Heart left ventricle (tissue), 16 donors: ENCODE measurements at regions not wholly inside any gene's neighbourhood (a gene's known extent, or its start where the extent isn't known, plus 50 kb on each side); places are given as distances from the start of the nearest gene placed in this dataset.

ENCODE experiments used
- ATAC-seq, 4 donors: fragments of 200-7000 bp; cut with Tn5 transposase; one replicate each; pipeline ENCODE4 v1.9.1; 2020 to 2022; ENCODE audit warnings: moderate library complexity in 4 of 4, mild to moderate bottlenecking in 3 of 4, moderate number of reproducible peaks in 1 of 4
- DNase-seq, 5 donors: peaks; one replicate each; pipeline ENCODE4 v3.0.0-alpha.2; 2020
- H3K27ac ChIP-seq, 12 donors: fragments of 200-600 bp; sonication (generic) in 4 of 12; one replicate each; pipeline versions ENCODE4 v1.5.0 to v1.8.0; 2016 to 2022; ENCODE audit warnings: mild to moderate bottlenecking in 2 of 12
- H3K27me3 ChIP-seq, 9 donors: fragments of 200-600 bp; sonication (generic) in 2 of 9; one replicate each; pipeline versions ENCODE4 v1.5.1 to v1.8.0; 2016 to 2022; ENCODE audit warnings: mild to moderate bottlenecking in 3 of 9
- H3K36me3 ChIP-seq, 9 donors: fragments of 200-600 bp; sonication (generic) in 2 of 9; one replicate each; pipeline versions ENCODE4 v1.5.0 to v1.8.0; 2018 to 2022; ENCODE audit warnings: mild to moderate bottlenecking in 2 of 9
- H3K4me1 ChIP-seq, 12 donors: fragments of 200-600 bp; sonication (generic) in 4 of 12; one replicate each; pipeline versions ENCODE4 v1.5.0 to v1.8.0; 2016 to 2022; ENCODE audit warnings: mild to moderate bottlenecking in 3 of 12
- H3K4me3 ChIP-seq, 12 donors: fragments of 200-600 bp; sonication (generic) in 4 of 12; one replicate each; pipeline versions ENCODE4 v1.5.0 to v1.8.0; 2017 to 2022; ENCODE audit warnings: mild to moderate bottlenecking in 9 of 12, moderate library complexity in 4 of 12
- H3K9me3 ChIP-seq, 12 donors: fragments of 200-600 bp; sonication (generic) in 4 of 12; one replicate each; pipeline versions ENCODE4 v1.5.0 to v1.8.0; 2016 to 2022; ENCODE audit warnings: mild to moderate bottlenecking in 1 of 12
- POLR2A ChIP-seq, 2 donors: fragments of 450-650 bp; IDR thresholded peaks; one replicate each; pipeline ENCODE4 v1.6.1; 2017; ENCODE audit warnings: antibody characterized with exemption in 2 of 2, mild to moderate bottlenecking in 2 of 2, moderate library complexity in 2 of 2
- WGBS, 4 donors: extraction: QIAGEN DNeasy Blood & Tissue Kit in 2 of 4; methylation state at CpG; one replicate each; pipeline versions ENCODE4 v1.1.5 to v1.1.7; 2013 to 2018; 5-methylcytosine and 5-hydroxymethylcytosine counted together
- intact Hi-C, 10 donors: fragments of 100-400 bp; cut with DNase I; formaldehyde crosslinking; loops; one replicate each; pipeline versions ENCODE4 v1.11.1 to v1.14.2; 2022
- TF ChIP-seq, protein P1 (sequence below), 12 donors: fragments of 200-600 bp; sonication (generic) in 4 of 12; IDR thresholded peaks; one replicate each; pipeline versions ENCODE4 v1.5.0 to v1.8.0; 2018 to 2022; ENCODE audit warnings: antibody characterized with exemption in 12 of 12, mild to moderate bottlenecking in 5 of 12
- donor health status: ischemic (EF 13 %, LVEDD 7.1; RV severe dilation, severe dysfunction).
- donor health status: healthy with polysubstance abuse.
- donor health status: DM: no; HTN: yes; CAD: no.
- donor health status: DM: no; HTN: no; CAD: no.
- donor health status: ischemic (EF 25% LVEDD 6.9; RV normal size, moderate dysfunction).
- donor health status: ischemic (EF 25% LVEDD 5.7; RV mildly dilated, moderate dysfunction).
- donor health status: healthy.
- donor health status: DM: yes; HTN: yes; CAD: no.
- donor health status: ischemic (EF 35%, LVEDD 5.7; RV mildly dilated, moderate dysfunction).
- donor health status: nonischemic (EF 11% LVEDD 7.7; RV severe dilation, severe dysfunction).
- donor health status: DM: yes; HTN: yes; CAD: no.
- donor health status: PGD.
- donor health status: ischemic (EF 29% LVEDD 5.4; RV normal size, mild dysfunction).
- donor health status: nonischemic (EF 23%, LVEDD 6.1; RV moderate dilation, normal function).

DNA sequence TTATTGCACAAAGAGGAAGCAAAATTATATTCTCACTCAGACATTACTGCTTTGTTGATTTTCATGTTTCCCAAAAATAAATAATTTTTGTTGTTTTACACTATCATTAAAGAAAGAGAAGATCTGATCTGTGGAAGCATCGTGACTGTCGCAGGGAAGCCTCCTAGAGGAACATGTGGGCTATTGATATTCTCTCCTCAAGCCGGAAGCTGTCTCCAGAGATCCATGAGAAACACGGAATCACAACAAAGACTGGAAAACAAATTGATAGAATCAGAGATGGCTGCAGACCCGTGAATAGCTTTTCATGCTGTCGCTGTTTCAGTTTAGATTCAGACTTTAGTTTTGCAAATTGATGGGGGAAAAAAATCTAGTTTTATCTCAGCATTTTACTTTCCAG lies 235.2 kb upstream of the TMPO start:
- Histone ChIP-seq H3K4me1 (no peaks in the 10 kb centered on the region), H3K27ac (no peak overlapping the region), H3K9me3 (no peaks in the 10 kb centered on the region), H3K27me3 (no peaks in the 10 kb centered on the region), H3K36me3 (no peaks in the 10 kb centered on the region), H3K4me3 (no peak overlapping the region)
- intact Hi-C loops: no loop called here
- DNase-seq: no peak
- 55 to 70% (median 66%) methylated on average over 6 of the region's 6 CpGs for WGBS, 4 donors
- no peak for ATAC-seq
- no peak for TF ChIP-seq POLR2A (IDR thresholded peaks at IDR 0.05)
- TF ChIP-seq, protein P1, sequence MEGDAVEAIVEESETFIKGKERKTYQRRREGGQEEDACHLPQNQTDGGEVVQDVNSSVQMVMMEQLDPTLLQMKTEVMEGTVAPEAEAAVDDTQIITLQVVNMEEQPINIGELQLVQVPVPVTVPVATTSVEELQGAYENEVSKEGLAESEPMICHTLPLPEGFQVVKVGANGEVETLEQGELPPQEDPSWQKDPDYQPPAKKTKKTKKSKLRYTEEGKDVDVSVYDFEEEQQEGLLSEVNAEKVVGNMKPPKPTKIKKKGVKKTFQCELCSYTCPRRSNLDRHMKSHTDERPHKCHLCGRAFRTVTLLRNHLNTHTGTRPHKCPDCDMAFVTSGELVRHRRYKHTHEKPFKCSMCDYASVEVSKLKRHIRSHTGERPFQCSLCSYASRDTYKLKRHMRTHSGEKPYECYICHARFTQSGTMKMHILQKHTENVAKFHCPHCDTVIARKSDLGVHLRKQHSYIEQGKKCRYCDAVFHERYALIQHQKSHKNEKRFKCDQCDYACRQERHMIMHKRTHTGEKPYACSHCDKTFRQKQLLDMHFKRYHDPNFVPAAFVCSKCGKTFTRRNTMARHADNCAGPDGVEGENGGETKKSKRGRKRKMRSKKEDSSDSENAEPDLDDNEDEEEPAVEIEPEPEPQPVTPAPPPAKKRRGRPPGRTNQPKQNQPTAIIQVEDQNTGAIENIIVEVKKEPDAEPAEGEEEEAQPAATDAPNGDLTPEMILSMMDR (IDR thresholded peaks at IDR 0.05): no peak

DNA sequence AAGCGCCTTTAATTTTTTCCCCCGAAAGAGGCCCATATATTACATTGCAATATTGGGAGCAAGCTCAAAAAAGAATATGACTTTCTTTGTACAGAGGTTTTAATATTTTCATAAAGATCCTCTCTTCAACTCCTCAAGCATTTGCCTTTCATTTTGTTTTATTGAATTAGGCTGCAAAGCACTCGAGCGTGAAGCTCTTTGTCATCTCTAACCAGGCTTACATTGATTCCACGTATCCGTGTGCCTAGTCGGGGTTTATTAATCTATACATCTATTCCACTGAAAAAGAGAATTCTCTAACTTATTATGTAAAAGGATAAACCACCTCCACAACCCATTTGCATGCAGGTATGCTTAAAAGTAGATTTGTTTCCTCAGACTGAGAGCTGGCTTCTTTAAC lies 234.8 kb upstream of the TMPO start:
- Histone ChIP-seq H3K9me3 (no peaks in the 10 kb centered on the region), H3K4me3 (no peak overlapping the region), H3K36me3 (no peaks in the 10 kb centered on the region), H3K4me1 (no peaks in the 10 kb centered on the region), H3K27ac (no peak overlapping the region), H3K27me3 (no peaks in the 10 kb centered on the region)
- no peak for ATAC-seq
- 93 to 97% (median 94%) methylated on average over 7 of the region's 7 CpGs for WGBS, 4 donors
- intact Hi-C loops: no loop called here
- no peak for DNase-seq
- TF ChIP-seq, protein P1 (IDR thresholded peaks at IDR 0.05): no peak
- no peak for TF ChIP-seq POLR2A (IDR thresholded peaks at IDR 0.05)

DNA sequence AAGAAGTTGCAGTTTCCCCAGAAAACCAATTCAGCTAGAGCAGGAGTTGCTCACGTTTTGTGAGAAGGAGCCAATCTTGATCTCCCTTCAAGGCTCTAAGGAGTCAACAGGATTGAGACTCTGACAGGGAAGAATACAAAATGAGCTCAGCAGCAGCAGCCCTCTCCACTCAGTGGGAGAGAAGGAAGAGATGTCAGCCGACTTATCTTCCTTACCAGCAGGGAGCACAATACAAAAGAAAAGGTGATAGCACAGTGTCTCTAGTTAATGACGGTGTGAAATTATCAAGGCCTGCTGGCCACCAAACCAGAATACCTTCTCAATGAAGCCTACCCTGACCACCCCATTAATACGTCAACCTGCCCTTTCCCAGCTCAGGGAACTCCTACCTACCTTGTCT lies 223.6 kb upstream of the TMPO start:
- Histone ChIP-seq H3K36me3 (no peaks in the 10 kb centered on the region), H3K27ac (no peak overlapping the region), H3K27me3 (no peaks in the 10 kb centered on the region), H3K4me1 (no peaks in the 10 kb centered on the region), H3K4me3 (no peak overlapping the region), H3K9me3 (peaks cover 0 to 7% (median 0%) of the 10 kb centered on the region in 12 donors)
- TF ChIP-seq, protein P1 (IDR thresholded peaks at IDR 0.05): no peak
- TF ChIP-seq POLR2A (IDR thresholded peaks at IDR 0.05): no peak
- intact Hi-C loops: no loop called here
- DNase-seq (no peak), ATAC-seq (no peak)
- 12 to 22% (median 18%) methylated on average over 4 of the region's 4 CpGs for WGBS, 4 donors

DNA sequence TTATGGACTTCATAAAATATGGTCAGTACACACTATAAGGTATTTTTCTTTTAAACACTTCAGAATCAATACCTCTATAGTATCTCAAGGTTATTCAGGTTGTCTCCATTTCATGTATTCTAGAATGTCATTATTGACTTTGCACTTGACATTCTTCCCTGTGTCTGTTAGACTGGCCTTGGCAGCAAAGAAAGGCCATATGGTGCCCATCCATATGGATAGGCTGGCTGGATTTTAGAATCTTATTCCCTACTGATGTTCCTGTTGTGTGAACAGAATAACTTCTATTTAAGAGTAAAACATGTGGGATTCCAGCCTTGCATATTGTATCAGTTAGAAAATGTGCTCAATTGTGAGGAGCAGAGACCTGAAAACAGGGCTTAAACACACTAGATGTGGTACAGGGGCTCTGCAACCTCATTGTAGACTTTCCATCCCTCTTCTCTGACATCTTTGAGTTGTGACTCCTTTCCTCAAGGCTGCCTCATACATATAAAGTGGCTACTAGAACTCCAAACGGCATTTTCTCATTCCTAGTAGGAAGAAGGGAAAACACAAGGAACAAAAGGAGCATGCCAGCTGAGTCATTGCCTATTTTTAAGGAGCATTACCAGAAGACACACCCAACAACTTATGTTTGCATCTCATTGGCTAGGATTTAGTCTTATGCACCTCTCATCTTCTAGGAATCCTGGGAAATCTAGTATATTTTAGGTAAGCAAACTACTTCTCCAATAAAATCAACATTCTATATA lies 221.2 kb upstream of the TMPO start:
- H3K27me3 ChIP-seq: no peaks in the 10 kb centered on the region
- no peaks in the 10 kb centered on the region for H3K4me1 ChIP-seq
- H3K9me3 ChIP-seq: no peaks in the 10 kb centered on the region
- intact Hi-C loops: no loop called here
- H3K27ac ChIP-seq: no peak overlapping the region
- no peaks in the 10 kb centered on the region for H3K36me3 ChIP-seq
- 44 to 64% (median 49%) methylated on average over 1 of the region's 1 CpG for WGBS, 4 donors
- ATAC-seq (no peak), DNase-seq (no peak)
- no peak overlapping the region for H3K4me3 ChIP-seq
- TF ChIP-seq POLR2A (IDR thresholded peaks at IDR 0.05): no peak
- TF ChIP-seq, protein P1 (IDR thresholded peaks at IDR 0.05): no peak
